ENCODE measurements at regions not wholly inside any gene's neighbourhood (a gene's known extent, or its start where the extent isn't known, plus 50 kb on each side); places are given as distances from the start of the nearest gene placed in this dataset.

DNA sequence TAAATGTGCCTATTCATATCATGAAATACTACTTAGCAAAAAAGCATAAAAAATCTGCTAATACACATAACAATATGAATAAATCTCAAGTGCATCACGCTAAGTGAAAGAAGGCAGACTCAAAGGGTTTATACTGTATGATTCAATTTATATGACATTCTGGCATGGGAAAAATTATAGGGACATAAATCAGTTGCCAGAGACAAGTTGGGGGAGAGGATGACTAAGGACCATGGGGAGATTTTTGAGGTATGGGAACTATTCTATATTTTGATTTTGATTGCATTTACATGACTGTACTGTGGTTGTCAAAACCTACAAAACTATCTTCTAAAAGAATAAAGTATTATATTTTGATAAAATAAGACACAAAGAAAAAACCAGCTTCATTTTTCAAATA, 650.3 kb upstream of the NR5A2 start:
- no peak for DNase-seq (ENCODE audit: low read depth in 4 of 4, low spot score in 3 of 4)

DNA sequence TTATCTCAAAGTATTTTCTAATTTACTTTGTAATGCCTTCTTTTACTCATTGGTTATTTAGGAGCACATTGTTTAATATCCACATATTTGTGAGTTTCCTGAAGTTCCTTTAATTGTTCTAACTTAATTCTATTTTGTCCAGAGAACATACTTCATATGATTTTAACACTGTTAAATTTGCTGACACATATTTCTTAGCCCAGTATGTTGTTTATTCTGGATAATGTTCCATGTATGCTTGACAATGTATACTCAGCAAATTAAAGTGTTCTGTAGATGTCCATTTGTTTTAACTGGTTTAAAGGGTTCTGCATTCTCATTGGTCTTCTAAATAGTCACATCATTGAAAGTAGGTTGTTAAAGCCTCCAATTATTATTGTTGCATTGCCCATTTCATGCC, 643.7 kb upstream of the NR5A2 start:
- DNase-seq (ENCODE audit: low read depth in 4 of 4, low spot score in 3 of 4) = no peak

DNA sequence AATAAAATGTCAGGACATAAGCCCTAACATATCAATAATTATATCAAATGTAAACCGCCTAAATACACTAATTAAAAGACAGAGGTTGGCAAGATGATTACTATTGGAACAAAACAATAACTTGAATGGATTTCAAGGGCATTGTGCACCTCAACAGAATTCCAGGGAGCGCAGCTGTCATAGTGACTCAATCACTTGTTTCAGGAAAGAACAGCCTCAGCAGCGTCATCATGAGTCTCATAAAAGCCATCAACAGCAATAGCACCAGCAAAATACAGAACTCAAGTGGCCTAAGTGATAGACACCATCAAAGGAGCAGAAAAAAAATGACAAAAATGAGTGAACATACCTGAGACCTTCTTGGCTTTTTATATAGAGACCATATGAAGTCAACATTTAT, 632.7 kb upstream of the NR5A2 start:
- no peak for DNase-seq (ENCODE audit: low read depth in 4 of 4, low spot score in 3 of 4)

DNA sequence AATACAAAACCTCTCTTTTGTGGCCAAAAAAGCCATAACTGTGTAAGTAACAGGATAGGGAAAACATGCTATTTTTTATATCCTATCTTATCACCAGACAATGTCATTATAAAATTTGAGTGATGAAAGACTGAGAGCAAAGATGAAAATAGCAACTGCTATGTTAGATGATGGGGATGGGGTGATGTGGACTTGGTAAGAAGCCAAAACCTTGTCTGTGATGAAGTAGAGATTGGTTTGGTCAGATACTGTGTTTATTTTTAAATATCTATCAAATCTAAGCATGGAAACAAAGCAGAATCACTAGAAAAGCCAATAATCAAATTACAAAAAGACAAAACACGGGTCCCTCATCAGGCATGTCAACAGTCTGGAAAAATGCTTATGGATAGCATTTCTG, 631.1 kb upstream of the NR5A2 start:
- DNase-seq (ENCODE audit: low read depth in 4 of 4, low spot score in 3 of 4) = no peak

DNA sequence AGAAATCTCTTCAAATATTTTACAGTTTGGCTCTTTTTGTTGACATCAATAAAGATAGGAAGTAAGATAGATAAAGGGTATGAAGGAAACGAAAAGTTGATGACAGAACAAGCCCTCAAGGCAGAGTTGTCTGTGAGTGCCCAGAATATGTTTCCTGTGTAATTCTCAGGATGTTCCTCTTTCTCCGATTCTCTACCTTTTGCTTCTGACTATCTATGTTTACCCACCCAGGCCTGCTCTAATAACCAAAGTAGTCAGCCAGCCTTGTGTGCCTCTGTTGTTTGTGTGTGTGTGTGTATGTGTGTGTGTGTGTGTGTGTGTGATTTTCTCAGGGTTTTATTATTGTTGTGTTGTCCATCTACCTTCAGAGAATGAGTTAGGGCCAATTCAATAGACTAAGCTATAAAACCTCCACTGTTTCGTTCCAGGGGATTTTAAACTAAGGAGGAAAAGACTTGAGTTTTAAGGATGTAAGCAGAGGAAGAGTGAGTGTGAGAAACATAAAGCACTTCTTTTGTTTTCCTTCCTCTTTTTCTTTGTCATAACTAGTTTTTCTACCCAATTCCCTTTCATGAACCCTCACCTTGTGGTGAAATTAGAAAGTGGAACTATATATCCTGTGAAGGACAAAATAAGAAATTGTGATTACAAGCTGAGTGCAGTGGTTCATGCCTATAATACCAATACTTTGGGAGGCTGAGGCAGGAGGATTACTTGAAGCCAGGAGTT, 627.4 kb upstream of the NR5A2 start:
- no peak for DNase-seq (ENCODE audit: low read depth in 4 of 4, low spot score in 3 of 4)

DNA sequence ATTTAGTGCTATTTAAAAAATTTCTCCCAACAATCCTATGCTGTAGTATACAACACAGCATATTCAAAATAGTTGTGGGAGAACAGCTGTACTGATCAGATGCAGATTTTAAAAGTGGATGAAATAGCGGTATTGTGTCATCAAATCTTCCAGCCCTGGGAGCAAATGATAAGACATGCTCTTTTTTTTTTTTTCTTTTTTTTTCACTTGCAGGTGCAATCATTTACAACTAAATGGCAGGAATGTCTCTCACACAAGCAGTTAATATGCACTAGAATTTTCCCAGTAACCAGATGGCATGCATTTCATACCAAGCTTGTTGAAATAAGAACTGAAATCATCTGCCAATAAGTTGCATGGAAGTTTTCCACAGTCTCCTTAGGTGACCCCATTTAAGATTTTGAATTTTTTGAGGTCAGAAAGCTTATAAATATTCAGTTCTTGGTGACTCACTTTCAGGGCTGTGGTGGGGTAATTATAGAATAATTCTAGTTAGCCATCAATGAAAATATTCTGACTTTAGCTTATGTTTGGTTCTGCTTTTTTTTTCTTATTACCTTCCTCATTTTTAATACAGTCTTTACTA, 623.9 kb upstream of the NR5A2 start:
- DNase-seq (ENCODE audit: low read depth in 4 of 4, low spot score in 3 of 4) = no peak

DNA sequence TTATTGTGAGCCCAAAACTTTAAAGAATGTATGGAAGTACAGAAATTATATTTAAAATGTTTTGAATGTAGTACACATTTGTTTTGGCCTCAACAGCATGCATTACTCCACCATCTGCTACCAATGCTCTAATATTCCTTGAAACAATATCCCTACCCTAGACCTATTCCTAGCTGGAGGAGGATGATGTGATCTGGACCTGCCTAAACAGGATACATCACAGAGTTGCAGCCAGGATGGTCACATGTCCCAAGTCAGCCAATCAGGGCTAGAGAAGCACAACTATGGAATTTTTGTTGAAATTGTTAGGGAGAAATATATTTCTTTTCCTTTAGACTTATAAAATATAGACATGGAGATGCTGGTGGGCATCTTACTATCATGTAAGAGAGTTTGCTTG, 623.3 kb upstream of the NR5A2 start:
- DNase-seq (ENCODE audit: low read depth in 4 of 4, low spot score in 3 of 4) = no peak

DNA sequence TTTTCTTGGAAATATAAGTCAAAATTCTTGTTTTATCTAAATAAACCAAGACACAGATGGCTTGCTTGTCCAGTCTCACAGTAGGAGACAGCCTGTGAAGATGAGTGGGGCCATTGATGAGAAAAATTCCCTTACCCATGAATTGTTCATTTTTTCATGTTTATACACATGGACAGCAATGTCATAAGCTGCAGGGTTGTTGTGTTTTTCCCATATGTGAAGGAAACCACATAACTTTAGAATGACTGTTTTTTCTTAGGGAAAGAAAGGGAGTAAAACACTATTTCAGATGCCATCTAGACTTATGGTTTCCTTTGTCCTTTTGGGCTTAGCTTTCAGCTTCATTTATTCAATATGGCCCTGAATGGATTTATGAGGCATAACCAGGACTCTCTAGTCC, 622.5 kb upstream of the NR5A2 start:
- no peak for DNase-seq (ENCODE audit: low read depth in 4 of 4, low spot score in 3 of 4)

DNA sequence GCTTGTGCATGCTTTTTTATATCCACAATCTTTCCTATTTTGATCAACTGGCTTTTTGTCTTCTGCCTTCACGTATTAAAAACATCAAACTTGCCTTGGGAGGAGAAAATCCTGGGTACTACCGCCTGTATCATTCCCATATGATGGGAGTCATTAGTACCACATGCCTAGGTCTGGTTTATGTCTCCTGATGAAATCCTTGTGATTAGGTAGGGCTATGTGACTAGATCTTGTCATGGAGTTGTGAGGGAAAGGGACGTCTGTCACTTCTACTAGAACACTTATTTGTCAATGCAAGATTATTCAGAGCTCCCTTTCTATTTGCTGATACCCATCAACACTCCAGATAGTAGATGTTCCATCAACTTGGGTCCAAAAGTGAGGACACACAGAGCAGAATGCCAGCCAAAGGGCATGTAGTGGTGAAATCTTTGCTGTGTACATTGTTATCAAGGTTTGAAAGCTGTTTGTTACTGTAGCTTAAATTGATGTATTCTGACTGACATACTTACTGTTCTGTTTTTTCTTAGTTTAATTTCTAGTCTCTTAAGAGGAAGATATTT, 621.8 kb upstream of the NR5A2 start:
- DNase-seq (ENCODE audit: low read depth in 4 of 4, low spot score in 3 of 4) = no peak

DNA sequence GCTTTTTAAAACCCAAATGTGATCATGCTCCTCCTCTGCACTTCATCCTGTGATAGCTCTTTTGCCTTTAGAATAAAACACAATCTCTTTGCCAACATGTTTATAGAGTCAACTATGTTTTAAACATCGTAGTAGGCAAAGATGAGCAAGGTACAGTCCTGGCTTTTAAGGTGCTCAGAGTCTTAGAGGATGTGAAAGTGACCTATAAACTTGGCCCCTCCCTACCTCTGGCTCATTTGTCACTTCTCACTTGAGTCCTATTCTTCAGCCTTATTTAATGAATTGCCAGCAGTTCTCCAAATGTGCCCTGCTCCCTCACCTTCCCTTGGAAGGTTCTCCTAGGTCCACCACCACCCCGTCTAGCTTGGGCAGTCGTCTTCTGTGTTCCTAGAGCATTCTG, 617.0 kb upstream of the NR5A2 start:
- DNase-seq (ENCODE audit: low read depth in 4 of 4, low spot score in 3 of 4) = no peak

DNA sequence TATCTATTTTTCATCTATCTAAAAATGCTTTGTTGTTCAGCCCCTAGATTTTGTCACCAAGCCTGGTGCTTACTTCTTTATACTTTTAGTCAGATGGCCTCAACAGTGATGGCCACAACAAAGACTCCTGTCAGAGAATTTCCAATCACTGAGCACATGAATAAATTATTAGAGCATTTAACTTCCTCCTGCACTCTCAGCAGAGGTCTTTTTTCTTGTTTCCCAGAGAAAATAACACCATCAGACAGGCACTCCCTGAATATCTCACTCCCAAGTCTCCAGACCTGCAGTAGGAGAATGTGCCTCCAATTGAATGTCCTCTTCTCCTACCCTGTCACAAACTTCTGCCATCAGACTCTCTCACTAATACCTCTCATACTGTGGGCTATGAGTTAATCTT, 616.0 kb upstream of the NR5A2 start:
- DNase-seq (ENCODE audit: low read depth in 4 of 4, low spot score in 3 of 4) = no peak

DNA sequence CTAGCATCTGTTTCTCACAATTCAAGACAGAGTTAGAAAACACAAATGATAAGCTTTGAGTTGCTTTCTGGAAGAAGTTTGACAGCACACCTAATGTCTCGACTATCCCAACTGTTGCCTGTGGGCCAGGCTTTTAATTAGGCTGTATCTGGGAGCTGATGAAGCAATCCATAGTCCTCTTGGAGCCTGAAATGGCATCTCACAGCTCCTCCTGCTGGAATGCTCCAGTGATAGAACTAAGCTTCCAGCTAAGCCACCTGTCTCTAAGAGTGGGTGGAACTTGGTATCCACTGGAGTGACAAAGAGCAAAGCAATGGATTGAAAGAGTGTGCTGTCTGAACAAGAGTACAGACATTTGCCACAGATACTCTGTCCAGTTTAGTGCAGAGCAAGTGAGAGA, 605.3 kb upstream of the NR5A2 start:
- no peak for DNase-seq (ENCODE audit: low read depth in 4 of 4, low spot score in 3 of 4)

DNA sequence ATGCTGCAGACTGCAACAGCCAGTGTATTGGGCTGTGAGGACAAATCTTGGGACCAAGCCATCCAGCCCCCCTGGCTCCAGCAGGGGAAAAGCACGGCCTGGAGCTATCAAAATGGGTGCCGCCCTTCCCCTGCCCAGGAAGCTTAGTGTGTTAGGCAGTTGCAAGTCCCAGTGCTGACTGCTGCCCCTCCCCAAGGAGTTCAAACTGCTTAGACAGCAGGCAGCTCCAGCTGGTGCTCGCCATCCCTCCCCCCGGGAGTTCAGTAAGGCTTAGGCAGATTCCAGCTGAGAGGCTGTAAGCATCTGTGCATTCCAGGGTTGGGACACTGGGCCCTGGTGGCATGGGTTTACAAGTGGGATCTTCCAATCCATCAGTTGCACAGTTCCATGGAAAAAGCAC, 579.6 kb upstream of the NR5A2 start:
- no peak for DNase-seq (ENCODE audit: low read depth in 4 of 4, low spot score in 3 of 4)

DNA sequence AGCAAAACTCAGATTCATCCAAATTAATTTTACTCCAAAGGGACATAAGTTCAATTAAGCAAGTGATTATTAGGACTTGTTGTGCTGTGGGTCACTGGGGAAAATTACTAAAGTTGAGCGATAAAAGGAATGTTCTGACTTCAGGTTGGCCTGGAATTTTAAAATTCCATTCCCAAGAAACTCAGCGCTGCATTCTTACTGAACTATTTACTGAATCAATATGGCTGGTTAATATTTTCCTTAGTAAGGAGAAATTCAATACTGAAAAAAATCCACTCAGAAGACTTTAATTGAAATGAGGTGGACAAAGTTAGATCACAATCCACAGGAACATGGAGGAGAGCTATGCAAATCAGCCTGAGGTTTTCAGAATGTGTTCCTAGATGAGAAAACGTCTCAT, 578.9 kb upstream of the NR5A2 start:
- no peak for DNase-seq (ENCODE audit: low read depth in 4 of 4, low spot score in 3 of 4)

DNA sequence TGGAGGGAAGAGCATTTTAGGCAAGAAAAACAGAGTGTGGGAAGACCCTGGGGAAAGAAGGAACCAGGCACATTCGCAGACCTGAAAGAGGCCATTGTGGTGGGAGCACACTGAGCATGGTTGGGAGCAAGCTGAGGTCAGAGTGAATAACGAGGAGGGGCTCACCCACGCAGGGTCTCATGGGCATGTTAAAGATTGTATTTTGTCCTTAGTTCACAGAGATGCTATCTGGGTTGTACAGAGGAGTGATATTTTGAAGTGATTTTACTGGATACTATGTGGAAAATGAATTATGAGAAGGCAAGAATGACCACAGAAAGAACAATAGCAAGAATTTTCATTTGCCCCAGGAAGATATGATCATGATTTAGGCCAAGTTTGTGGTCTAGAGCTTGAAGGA, 578.3 kb upstream of the NR5A2 start:
- DNase-seq (ENCODE audit: low read depth in 4 of 4, low spot score in 3 of 4) = no peak

DNA sequence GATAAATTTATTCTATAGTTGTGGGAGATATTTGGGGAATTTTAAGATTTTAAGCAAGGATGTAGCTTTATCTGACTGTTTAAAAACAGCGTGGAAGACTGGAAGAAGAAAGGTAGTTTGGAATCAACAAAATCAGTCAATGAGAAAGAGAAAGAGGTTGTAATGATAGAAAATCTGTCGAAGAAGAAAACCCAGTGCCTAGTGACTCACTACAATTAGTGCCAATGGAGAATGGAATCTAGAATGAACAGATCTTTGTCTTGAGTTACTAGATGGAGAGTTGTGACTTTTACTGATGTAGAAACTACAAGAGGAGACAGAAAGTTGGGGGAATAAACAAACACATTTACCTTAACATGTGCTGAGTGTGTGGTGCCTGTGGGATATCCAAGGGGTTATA, 577.8 kb upstream of the NR5A2 start:
- DNase-seq (ENCODE audit: low read depth in 4 of 4, low spot score in 3 of 4) = no peak

DNA sequence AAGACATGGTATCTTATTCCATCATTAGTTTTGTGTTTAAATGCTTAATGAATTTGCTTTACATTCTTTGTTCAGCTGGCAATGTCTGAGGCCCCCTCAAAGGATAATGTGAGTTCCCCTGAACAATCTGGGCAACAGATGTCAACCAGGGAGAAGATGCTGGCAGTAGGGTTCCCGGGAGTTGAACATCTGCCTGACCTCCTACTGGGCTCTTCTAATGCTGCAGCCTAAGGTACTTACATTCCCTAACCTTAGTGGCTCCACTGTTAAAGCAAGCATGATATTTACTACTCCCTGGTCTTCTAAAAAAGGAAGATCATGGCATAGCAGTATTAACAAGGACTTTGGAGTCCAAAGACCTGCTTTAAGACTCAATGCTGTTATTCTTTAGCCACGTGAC, 574.9 kb upstream of the NR5A2 start:
- DNase-seq (ENCODE audit: low read depth in 4 of 4, low spot score in 3 of 4) = no peak

DNA sequence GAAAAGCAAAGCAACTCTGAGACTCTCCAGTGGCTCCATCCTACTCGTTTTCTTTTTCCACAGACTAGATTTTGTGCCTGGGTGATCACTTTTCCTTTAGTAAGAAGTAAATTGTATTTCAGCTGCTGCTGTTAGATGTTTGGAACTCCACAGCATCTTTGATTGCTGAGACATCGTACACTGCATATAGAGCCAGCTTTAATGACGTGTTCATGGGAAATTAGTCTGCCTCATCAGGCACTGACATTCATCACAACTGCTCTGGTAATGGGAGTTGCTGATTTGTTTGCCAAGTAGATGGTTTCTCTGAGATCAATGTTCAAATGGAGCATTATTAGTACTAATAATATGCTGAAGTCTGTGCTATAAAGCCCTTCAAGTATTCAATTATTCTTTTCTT, 573.8 kb upstream of the NR5A2 start:
- no peak for DNase-seq (ENCODE audit: low read depth in 4 of 4, low spot score in 3 of 4)

DNA sequence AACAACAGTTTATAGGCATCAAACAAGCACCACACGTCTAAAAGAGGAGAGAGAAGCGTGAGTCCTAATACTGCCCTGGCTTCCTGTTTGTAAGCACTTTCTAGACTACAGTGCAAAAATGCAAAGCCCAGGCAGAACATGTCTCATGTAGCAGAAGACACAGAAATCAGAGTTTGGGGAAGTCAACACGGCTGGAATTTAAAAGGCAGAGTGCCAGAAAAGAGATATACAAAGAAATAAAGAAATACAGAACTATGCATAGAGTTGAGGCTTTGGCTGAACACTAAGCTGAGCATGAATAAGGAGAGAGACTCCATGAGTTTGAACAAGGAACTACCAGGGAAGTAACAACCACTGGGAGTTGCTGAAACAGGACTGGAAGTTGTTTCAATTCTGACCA, 566.6 kb upstream of the NR5A2 start:
- DNase-seq (ENCODE audit: low read depth in 4 of 4, low spot score in 3 of 4) = no peak

DNA sequence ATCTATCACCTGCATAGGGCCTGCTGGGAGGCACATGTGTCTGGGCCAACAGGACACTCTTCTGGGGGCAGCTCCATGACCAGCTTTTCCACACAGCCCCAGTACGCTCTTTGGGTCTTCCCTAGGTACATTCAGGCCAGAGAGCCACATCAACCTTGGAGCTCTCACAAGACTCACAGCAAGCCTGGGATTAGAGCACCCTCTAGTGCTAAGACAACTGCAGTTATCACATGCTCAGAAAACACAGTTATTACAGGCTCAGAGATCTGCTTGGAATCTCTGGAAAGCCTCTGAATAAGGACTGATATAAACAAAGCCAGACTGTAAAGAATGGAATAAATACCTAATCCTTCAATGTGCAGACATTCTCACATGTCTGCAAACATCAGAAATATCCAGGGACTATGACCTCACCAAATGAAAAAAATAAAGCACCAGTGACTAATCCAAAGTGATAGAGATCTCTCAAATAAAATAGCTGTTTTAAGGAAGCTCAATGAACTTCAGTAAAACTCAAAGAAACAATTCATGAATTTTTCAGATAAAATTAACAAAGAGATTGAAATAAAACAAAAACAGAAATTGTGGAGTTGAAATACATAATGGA, 563.9 kb upstream of the NR5A2 start:
- peak in 1 of 4 donors; percentile 10 for DNase-seq (ENCODE audit: low read depth in 4 of 4, low spot score in 3 of 4)

DNA sequence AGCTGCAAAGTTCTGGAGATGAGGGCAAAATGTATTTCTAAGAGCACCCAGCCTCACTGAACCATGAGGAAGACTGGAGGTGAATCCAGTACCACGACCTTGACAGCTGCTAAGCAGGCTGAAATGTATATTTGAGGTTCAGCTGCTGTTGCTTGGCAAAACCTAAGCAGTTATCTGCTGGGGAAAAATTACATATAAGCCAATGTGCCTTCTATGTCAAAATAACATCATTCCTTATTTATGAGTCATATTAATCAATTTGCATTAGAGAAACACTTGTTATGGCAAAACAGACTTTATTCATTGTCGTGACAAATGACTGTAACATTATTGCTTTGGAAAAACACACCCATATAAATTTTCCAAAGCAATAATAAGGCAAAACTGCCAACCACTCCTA, 560.5 kb upstream of the NR5A2 start:
- no peak for DNase-seq (ENCODE audit: low read depth in 4 of 4, low spot score in 3 of 4)

DNA sequence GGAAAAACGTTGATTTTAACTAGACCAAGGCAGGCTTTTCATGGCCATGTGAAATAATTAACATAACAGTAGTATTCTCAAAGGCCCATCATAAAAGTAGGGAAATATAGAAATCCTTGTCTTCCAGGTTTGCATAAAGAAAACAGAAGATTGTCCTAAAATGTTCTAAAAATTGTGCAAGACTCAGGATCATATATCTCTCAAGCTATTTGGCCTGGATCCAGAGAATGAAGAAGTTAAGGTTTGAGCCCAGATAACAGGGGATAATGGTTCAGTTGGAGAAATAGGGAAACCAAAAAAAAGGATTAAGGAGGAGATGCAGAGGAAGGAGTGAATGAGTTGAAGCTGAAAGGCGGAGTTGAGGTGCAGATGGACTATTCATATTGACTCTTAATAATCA, 555.5 kb upstream of the NR5A2 start:
- no peak for DNase-seq (ENCODE audit: low read depth in 4 of 4, low spot score in 3 of 4)

Measured in right renal pelvis (tissue), 4 donors.